RPMI7951 (cell line): ENCODE measurements at regions not wholly inside any gene's neighbourhood (a gene's known extent, or its start where the extent isn't known, plus 50 kb on each side); places are given as distances from the start of the nearest gene placed in this dataset.
A peak's percentile ranks its signal among the peaks of the same experiment; 100 is the strongest.
"Not testable (repeated sequence)": the region's sequence is repeated elsewhere in the genome, so short reads cannot be mapped to it uniquely, and the experiment has no call there.

Experiments
- DNase-seq: peaks from one replicate; pipeline ENCODE4 v3.0.0-alpha.2; 2012; ENCODE audit warnings: low read depth

- DNase-seq = peak; percentile 66
Measured at GRCh38 chr10:31186225-31187000, 132.6 kb upstream of the ZEB1 start.

GRCh38 chr10:31187182-31187581, 131.8 kb upstream of the ZEB1 start:
- DNase-seq = no peak

GRCh38 chr10:31187607-31188210, 131.3 kb upstream of the ZEB1 start:
- no peak for DNase-seq

GRCh38 chr10:31188792-31189406, 130.1 kb upstream of the ZEB1 start:
- peak; percentile 36 for DNase-seq

- no peak for DNase-seq
Measured at GRCh38 chr10:31190488-31190887, 128.5 kb upstream of the ZEB1 start.

- DNase-seq = no peak
Measured at GRCh38 chr10:31192475-31192874, 126.5 kb upstream of the ZEB1 start.

GRCh38 chr10:31194986-31195385, 124.0 kb upstream of the ZEB1 start:
- peak; percentile 93 for DNase-seq

- DNase-seq = peak; percentile 30
Measured at GRCh38 chr10:31197886-31198285, 121.1 kb upstream of the ZEB1 start.

GRCh38 chr10:31204090-31204489, 114.9 kb upstream of the ZEB1 start:
- peak; percentile 21 for DNase-seq

GRCh38 chr10:31207636-31208035, 111.4 kb upstream of the ZEB1 start:
- DNase-seq = peak; percentile 75

- DNase-seq = no peak
Measured at GRCh38 chr10:31209478-31209877, 109.5 kb upstream of the ZEB1 start.

- no peak for DNase-seq
Measured at GRCh38 chr10:31210190-31210589, 108.8 kb upstream of the ZEB1 start.

GRCh38 chr10:31213959-31214358, 105.1 kb upstream of the ZEB1 start:
- DNase-seq = no peak

GRCh38 chr10:31215052-31215451, 104.0 kb upstream of the ZEB1 start:
- no peak for DNase-seq

- DNase-seq = no peak
Measured at GRCh38 chr10:31219306-31219705, 99.7 kb upstream of the ZEB1 start.

GRCh38 chr10:31228780-31229179, 90.2 kb upstream of the ZEB1 start:
- DNase-seq = not testable (repeated sequence)

- DNase-seq = no peak
Measured at GRCh38 chr10:31239961-31240360, 79.1 kb upstream of the ZEB1 start.

- peak; percentile 100 for DNase-seq
Measured at GRCh38 chr10:31242902-31243301, 76.1 kb upstream of the ZEB1 start.

GRCh38 chr10:31251118-31251517, 67.9 kb upstream of the ZEB1 start:
- DNase-seq = not testable (repeated sequence)

GRCh38 chr10:31253237-31253636, 65.8 kb upstream of the ZEB1 start:
- DNase-seq = peak; percentile 22

GRCh38 chr10:31261511-31262311, 57.3 kb upstream of the ZEB1 start:
- DNase-seq = peak; percentile 83

GRCh38 chr10:31262672-31263071, 56.3 kb upstream of the ZEB1 start:
- DNase-seq = peak; percentile 57
